ENCODE measurements at regions not wholly inside any gene's neighbourhood (a gene's known extent, or its start where the extent isn't known, plus 50 kb on each side); places are given as distances from the start of the nearest gene placed in this dataset.
"Not testable (repeated sequence)": the region's sequence is repeated elsewhere in the genome, so short reads cannot be mapped to it uniquely, and the experiment has no call there.

- no peak for TF ChIP-seq ZFX (IDR thresholded peaks at IDR 0.05)
- no peak for TF ChIP-seq CTCF (conservative IDR thresholded peaks at IDR 0.05)
- H3K27ac ChIP-seq: no peak overlapping the region
Observed at GRCh38 chr14:98208211-98208611, 1063.8 kb downstream of the BCL11B start.

- TF ChIP-seq ZFX (IDR thresholded peaks at IDR 0.05): no peak
- no peak for TF ChIP-seq CTCF (conservative IDR thresholded peaks at IDR 0.05)
Observed at GRCh38 chr14:98208943-98209342, 1063.1 kb downstream of the BCL11B start.

GRCh38 chr14:98210045-98210672, 1061.8 kb downstream of the BCL11B start:
- TF ChIP-seq CTCF (conservative IDR thresholded peaks at IDR 0.05) (no peak), ZFX (IDR thresholded peaks at IDR 0.05) (no peak)
- no peak overlapping the region for H3K27ac ChIP-seq

More at GRCh38 chr14:98208943-98209342, 1063.1 kb downstream of the BCL11B start:
- no peak overlapping the region for H3K27ac ChIP-seq

- no peak for TF ChIP-seq CTCF (conservative IDR thresholded peaks at IDR 0.05)
- TF ChIP-seq ZFX (IDR thresholded peaks at IDR 0.05): no peak
- no peak overlapping the region for H3K27ac ChIP-seq
Observed at GRCh38 chr14:98217530-98217929, 1054.5 kb downstream of the BCL11B start.

GRCh38 chr14:98218218-98218617, 1053.8 kb downstream of the BCL11B start:
- TF ChIP-seq CTCF (conservative IDR thresholded peaks at IDR 0.05): no peak
- no peak for TF ChIP-seq ZFX (IDR thresholded peaks at IDR 0.05)

GRCh38 chr14:98219638-98220037, 1052.4 kb downstream of the BCL11B start:
- TF ChIP-seq CTCF (conservative IDR thresholded peaks at IDR 0.05): no peak
- TF ChIP-seq ZFX (IDR thresholded peaks at IDR 0.05): no peak

More at GRCh38 chr14:98218218-98218617, 1053.8 kb downstream of the BCL11B start:
- no peak overlapping the region for H3K27ac ChIP-seq

GRCh38 chr14:98223106-98223505, 1048.9 kb downstream of the BCL11B start:
- no peak overlapping the region for H3K27ac ChIP-seq
- TF ChIP-seq CTCF (conservative IDR thresholded peaks at IDR 0.05) (no peak), ZFX (IDR thresholded peaks at IDR 0.05) (no peak)

More at GRCh38 chr14:98219638-98220037, 1052.4 kb downstream of the BCL11B start:
- no peak overlapping the region for H3K27ac ChIP-seq

GRCh38 chr14:98223710-98224109, 1048.3 kb downstream of the BCL11B start:
- not testable (repeated sequence) for H3K27ac ChIP-seq
